Pancreas (tissue), 10 donors: ENCODE measurements at regions not wholly inside any gene's neighbourhood (a gene's known extent, or its start where the extent isn't known, plus 50 kb on each side); places are given as distances from the start of the nearest gene placed in this dataset.
A peak's percentile ranks its signal among the peaks of the same experiment; 100 is the strongest.
"Not testable (repeated sequence)": the region's sequence is repeated elsewhere in the genome, so short reads cannot be mapped to it uniquely, and the experiment has no call there.

Experiments
- ATAC-seq, 4 donors: fragments of 200-7000 bp; cut with Tn5 transposase; one replicate each; pipeline versions ENCODE4 v1.8.0 to v1.9.1; 2020; ENCODE audit warnings: mild to moderate bottlenecking in 4 of 4, moderate library complexity in 4 of 4
- DNase-seq, 6 donors: peaks; one replicate each; pipeline ENCODE4 v3.0.0-alpha.2; 2020
- FAIRE-seq: peaks from 2 replicates; lab custom pipeline; 2012; peaks lifted over from hg19 to GRCh38; lab: Jason Lieb, UNC
- H3K27ac ChIP-seq, 4 donors: fragments of 200-600 bp; sonication (generic); 1 replicate in 3 of 4; 2 replicates in 1 of 4; pipeline versions ENCODE4 v1.5.0 to v1.8.0; 2020
- H3K27me3 ChIP-seq, 4 donors: fragments of 200-600 bp; one replicate each; pipeline ENCODE4 v1.8.0; 2021
- H3K36me3 ChIP-seq, 3 donors: fragments of 200-600 bp; sonication (generic) in 1 of 3; one replicate each; pipeline versions ENCODE4 v1.5.0 to v1.8.0; 2020 to 2021
- H3K4me1 ChIP-seq, 3 donors: fragments of 200-600 bp; one replicate each; pipeline ENCODE4 v1.8.0; 2021
- H3K4me3 ChIP-seq, 4 donors: fragments of 200-600 bp; sonication (generic) in 2 of 4; one replicate each; pipeline versions ENCODE4 v1.5.0 to v1.8.0; 2020 to 2021
- H3K9me3 ChIP-seq, 4 donors: fragments of 200-600 bp; one replicate each; pipeline ENCODE4 v1.8.0; 2021
- WGBS, 2 donors: extraction: QIAGEN DNeasy Blood & Tissue Kit; methylation state at CpG; one replicate each; pipeline ENCODE4 v1.1.7; 2013; 5-methylcytosine and 5-hydroxymethylcytosine counted together
- intact Hi-C, 3 donors: fragments of 100-400 bp; cut with DNase I; formaldehyde crosslinking; loops; one replicate each; pipeline versions ENCODE4 v1.11.1 to v1.14.2; 2022
- TF ChIP-seq, protein P1 (sequence below), 4 donors: fragments of 200-600 bp; sonication (generic) in 3 of 4; IDR thresholded peaks; one replicate each; pipeline versions ENCODE4 v1.5.0 to v1.8.0; 2021; ENCODE audit warnings: antibody characterized with exemption in 4 of 4
- donor health status: healthy with polysubstance abuse.
- donor health status: DM: no; HTN: no; CAD: no; lungs with moderate emphysema.
- donor health status: DM: no; HTN: no; CAD: no.
- donor health status: control.
- donor health status: control.
- donor health status: Bipolar disorder and iron deficiency.
- donor health status: DM: yes; HTN: yes; CAD: no.
- donor health status: DM: no; HTN: no; CAD: no.
- donor health status: DM: no; HTN: no; CAD: no.
- donor health status: DM: yes; HTN: yes; CAD: no.

- H3K27me3 ChIP-seq = no peaks in the 10 kb centered on the region
- peak in 1 of 4 donors; percentile 48 for ATAC-seq
- no peaks in the 10 kb centered on the region for H3K4me1 ChIP-seq
- no peaks in the 10 kb centered on the region for H3K9me3 ChIP-seq
- FAIRE-seq = no peak
- WGBS, 2 donors = 83 to 89% methylated on average over 26 of the region's 26 CpGs
- DNase-seq = peak in 1 of 6 donors; percentile 74
- intact Hi-C loops = no loop called here
- TF ChIP-seq, protein P1, sequence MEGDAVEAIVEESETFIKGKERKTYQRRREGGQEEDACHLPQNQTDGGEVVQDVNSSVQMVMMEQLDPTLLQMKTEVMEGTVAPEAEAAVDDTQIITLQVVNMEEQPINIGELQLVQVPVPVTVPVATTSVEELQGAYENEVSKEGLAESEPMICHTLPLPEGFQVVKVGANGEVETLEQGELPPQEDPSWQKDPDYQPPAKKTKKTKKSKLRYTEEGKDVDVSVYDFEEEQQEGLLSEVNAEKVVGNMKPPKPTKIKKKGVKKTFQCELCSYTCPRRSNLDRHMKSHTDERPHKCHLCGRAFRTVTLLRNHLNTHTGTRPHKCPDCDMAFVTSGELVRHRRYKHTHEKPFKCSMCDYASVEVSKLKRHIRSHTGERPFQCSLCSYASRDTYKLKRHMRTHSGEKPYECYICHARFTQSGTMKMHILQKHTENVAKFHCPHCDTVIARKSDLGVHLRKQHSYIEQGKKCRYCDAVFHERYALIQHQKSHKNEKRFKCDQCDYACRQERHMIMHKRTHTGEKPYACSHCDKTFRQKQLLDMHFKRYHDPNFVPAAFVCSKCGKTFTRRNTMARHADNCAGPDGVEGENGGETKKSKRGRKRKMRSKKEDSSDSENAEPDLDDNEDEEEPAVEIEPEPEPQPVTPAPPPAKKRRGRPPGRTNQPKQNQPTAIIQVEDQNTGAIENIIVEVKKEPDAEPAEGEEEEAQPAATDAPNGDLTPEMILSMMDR (IDR thresholded peaks at IDR 0.05) = no peak
- H3K4me3 ChIP-seq = no peak overlapping the region
- no peak overlapping the region for H3K27ac ChIP-seq
- H3K36me3 ChIP-seq = no peaks in the 10 kb centered on the region
Observed at GRCh38 chr9:136604823-136605525, 57.7 kb upstream of the EGFL7 start.

DNA sequence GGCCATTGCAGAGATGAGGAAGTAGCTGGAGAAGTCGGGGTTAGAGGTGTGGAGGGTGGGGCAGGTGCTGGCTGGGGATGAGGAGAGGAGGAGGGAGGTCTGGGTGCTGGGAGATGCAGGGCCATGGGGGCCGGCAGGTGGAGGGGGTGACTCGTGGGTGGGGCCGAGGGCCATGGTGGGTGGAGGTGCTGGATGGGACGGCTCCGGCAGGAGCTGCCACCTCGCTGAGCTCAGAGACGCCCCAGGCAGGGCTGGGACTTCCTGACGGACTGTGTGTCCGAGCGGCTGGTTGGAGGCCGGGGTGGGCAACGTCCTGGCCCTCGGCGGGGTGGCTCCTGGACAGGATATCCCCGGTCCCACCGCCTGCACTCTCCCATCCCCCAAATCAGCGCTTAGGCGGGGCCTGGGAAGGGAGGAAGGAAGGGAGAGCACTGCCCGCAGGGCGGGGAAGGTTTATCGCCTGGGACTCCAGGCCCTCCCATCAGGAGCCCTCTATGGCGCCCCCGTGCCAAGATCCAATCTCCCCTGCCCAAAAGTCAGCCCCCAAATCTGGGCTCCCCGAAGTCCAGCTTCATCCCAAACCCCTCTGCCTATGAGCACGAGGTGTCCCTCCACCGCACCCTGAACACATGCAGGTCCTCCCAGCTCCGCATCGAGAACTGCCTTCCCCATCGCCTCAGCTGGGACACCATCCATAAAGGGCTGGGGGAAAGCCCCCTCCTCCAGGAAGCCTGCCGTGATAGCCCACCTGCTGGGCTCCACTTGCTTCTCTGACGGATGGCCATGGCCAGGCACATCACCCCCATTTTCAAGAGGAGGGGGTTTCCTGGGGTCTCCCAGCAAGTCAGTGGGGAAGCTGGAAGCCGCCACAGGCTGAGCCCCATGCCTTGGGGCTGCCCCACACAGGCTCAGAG is 58.3 kb upstream of the NOTCH1 start:
- no peaks in the 10 kb centered on the region for H3K27me3 ChIP-seq
- TF ChIP-seq, protein P1 (IDR thresholded peaks at IDR 0.05) = no peak
- no peaks in the 10 kb centered on the region for H3K9me3 ChIP-seq
- intact Hi-C loops = no loop called here
- H3K36me3 ChIP-seq = no peaks in the 10 kb centered on the region
- H3K4me1 ChIP-seq = no peaks in the 10 kb centered on the region
- ATAC-seq (no peak), DNase-seq (peak in 1 of 6 donors; percentile 80), FAIRE-seq (no peak)
- 80 to 84% methylated on average over 23 to 33 of the region's 33 CpGs for WGBS, 2 donors
- no peak overlapping the region for H3K27ac ChIP-seq
- no peak overlapping the region for H3K4me3 ChIP-seq

DNA sequence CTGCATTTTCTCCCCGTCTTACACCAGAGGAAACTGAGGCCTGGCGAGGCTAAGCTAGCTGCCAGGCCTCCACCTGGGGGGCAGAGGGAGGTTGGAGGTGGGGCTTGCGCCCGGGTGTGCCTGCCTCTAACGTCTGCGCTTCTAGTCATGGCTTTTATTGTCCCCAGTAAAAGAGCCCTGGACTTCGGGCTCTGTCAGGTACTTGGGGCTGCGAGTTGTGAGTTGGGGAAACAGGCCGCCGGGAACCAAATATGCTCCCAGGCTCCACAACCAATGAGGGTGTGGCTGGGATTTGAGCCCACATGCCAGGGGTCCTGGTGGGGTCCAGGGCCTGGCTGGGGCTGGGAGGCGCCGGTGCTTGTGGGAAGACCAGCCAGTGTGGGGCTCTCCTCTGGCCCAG is 57.4 kb upstream of the NOTCH1 start:
- no peak for FAIRE-seq
- TF ChIP-seq, protein P1 (IDR thresholded peaks at IDR 0.05) = no peak
- Histone ChIP-seq H3K9me3 (no peaks in the 10 kb centered on the region), H3K27ac (no peak overlapping the region), H3K4me3 (no peak overlapping the region), H3K4me1 (no peaks in the 10 kb centered on the region), H3K36me3 (no peaks in the 10 kb centered on the region), H3K27me3 (no peaks in the 10 kb centered on the region)
- intact Hi-C loops = no loop called here
- ATAC-seq = no peak
- 93 to 94% methylated on average over 12 of the region's 12 CpGs for WGBS, 2 donors
- peak in 1 of 6 donors; percentile 52 for DNase-seq

GRCh38 chr9:136602193-136602885 is 56.5 kb upstream of the NOTCH1 start:
- FAIRE-seq (no peak), ATAC-seq (no peak), DNase-seq (peak in 1 of 6 donors; percentile 56)
- Histone ChIP-seq H3K9me3 (no peaks in the 10 kb centered on the region), H3K27ac (no peak overlapping the region), H3K36me3 (no peaks in the 10 kb centered on the region), H3K4me1 (no peaks in the 10 kb centered on the region), H3K27me3 (no peaks in the 10 kb centered on the region), H3K4me3 (no peak overlapping the region)
- 70 to 77% methylated on average over 28 of the region's 28 CpGs for whole genome bisulfite sequencing, 2 donors
- TF ChIP-seq, protein P1 (IDR thresholded peaks at IDR 0.05) = no peak
- intact Hi-C loops = no loop called here

DNA sequence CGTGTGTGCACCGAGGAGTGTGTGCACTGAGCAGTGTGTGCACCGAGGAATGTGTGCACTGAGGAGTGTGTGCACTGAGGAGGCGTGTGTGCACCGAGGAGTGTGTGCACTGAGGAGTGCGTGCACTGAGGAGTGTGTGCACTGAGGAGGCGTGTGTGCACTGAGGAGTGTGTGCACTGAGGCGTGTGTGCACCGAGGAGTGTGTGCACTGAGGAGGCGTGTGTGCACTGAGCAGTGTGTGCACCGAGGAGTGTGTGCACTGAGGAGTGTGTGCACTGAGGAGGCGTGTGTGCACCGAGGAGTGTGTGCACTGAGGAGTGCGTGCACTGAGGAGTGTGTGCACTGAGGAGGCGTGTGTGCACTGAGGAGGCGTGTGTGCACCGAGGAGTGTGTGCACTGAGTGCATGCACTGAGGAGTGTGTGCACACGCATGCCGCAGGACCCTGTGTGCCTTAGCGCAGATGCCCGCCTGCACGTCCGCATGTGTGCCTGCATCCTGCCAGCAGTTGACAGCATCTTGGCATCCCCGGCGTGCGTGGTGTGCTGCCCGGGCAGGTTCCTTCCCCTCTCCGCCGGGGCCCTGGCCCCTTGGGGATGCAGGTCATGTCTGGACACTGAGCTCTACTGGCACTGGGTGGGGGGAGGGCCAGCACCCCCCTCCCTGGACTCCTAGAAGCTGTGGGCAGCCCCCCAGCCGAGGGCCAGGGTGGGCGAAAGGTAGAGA is 55.6 kb upstream of the NOTCH1 start:
- ATAC-seq, H3K9me3 ChIP-seq, intact Hi-C loops, H3K36me3 ChIP-seq, FAIRE-seq, H3K4me1 ChIP-seq, H3K27ac ChIP-seq, H3K27me3 ChIP-seq, H3K4me3 ChIP-seq: not testable (repeated sequence)
- peak in 1 of 6 donors; percentile 63 for DNase-seq
- 82 to 89% methylated on average over 30 to 31 of the region's 31 CpGs for WGBS, 2 donors
